GM12891 (cell line): ENCODE measurements at regions not wholly inside any gene's neighbourhood (a gene's known extent, or its start where the extent isn't known, plus 50 kb on each side); places are given as distances from the start of the nearest gene placed in this dataset.

Experiments used
- DNase-seq: peaks from one replicate; pipeline ENCODE4 v3.0.0; 2011; ENCODE audit warnings: low spot score; ENCODE audit not compliant: insufficient read length
- FAIRE-seq: peaks from 2 replicates; lab custom pipeline; 2011; peaks lifted over from hg19 to GRCh38; lab: Jason Lieb, UNC
- PAX5 ChIP-seq: IDR thresholded peaks from 2 replicates; pipeline ENCODE4 v1.6.1; 2011; ENCODE audit warnings: low read length, moderate library complexity, mild to moderate bottlenecking; ENCODE audit not compliant: insufficient read depth, severe bottlenecking
- POLR2A ChIP-seq: IDR thresholded peaks from 2 replicates; pipeline ENCODE4 v1.6.1; 2011; ENCODE audit warnings: low read depth, low read length, control low read depth
- POLR2AphosphoS5 ChIP-seq: IDR thresholded peaks from 2 replicates; pipeline ENCODE4 v1.6.1; 2011; ENCODE audit warnings: low read depth, low read length, control low read depth
- POU2F2 ChIP-seq: IDR thresholded peaks from 2 replicates; pipeline ENCODE4 v1.6.1; 2011; ENCODE audit warnings: low read depth, mild to moderate bottlenecking, control low read depth, low read length, moderate library complexity
- SPI1 ChIP-seq: IDR thresholded peaks from 2 replicates; pipeline ENCODE4 v1.6.1; 2011; ENCODE audit warnings: low read depth, low read length, control low read depth
- TAF1 ChIP-seq: IDR thresholded peaks from 2 replicates; pipeline ENCODE4 v1.6.1; 2011; ENCODE audit warnings: low read depth, low read length, control low read depth

- DNase-seq (no peak), FAIRE-seq (no peak)
These were observed 249.0 kb downstream of the LTN1 start for GRCh38 chr21:28743723-28744122.

GRCh38 chr21:28742527-28742926 is 250.2 kb downstream of the LTN1 start:
- DNase-seq = no peak
- no peak for FAIRE-seq
- TF ChIP-seq POLR2AphosphoS5 (no peak), POLR2A (no peak), POU2F2 (no peak), PAX5 (no peak), TAF1 (no peak), SPI1 (no peak)

More at GRCh38 chr21:28743723-28744122, 249.0 kb downstream of the LTN1 start:
- TF ChIP-seq POU2F2 (no peak), TAF1 (no peak), POLR2A (no peak), PAX5 (no peak), SPI1 (no peak), POLR2AphosphoS5 (no peak)

- DNase-seq (no peak), FAIRE-seq (no peak)
- no peak for TF ChIP-seq SPI1
- TF ChIP-seq TAF1 = no peak
- no peak for TF ChIP-seq PAX5
These were observed 252.6 kb downstream of the LTN1 start for GRCh38 chr21:28740125-28740524.

- DNase-seq = no peak
- TF ChIP-seq PAX5 = no peak
- no peak for TF ChIP-seq POLR2AphosphoS5
- no peak for TF ChIP-seq SPI1
- TF ChIP-seq POU2F2 = no peak
- no peak for TF ChIP-seq POLR2A
- no peak for TF ChIP-seq TAF1
- FAIRE-seq = no peak
These were observed 253.8 kb downstream of the LTN1 start for GRCh38 chr21:28738882-28739281.

GRCh38 chr21:28738420-28738704 is 254.3 kb downstream of the LTN1 start:
- TF ChIP-seq SPI1 = no peak
- TF ChIP-seq POLR2A = no peak
- TF ChIP-seq TAF1 = no peak
- no peak for TF ChIP-seq POLR2AphosphoS5
- TF ChIP-seq PAX5 = no peak
- no peak for DNase-seq
- FAIRE-seq = no peak

- DNase-seq (no peak), FAIRE-seq (no peak)
- TF ChIP-seq POU2F2 (no peak), PAX5 (no peak), POLR2A (no peak), POLR2AphosphoS5 (no peak), SPI1 (no peak), TAF1 (no peak)
These were observed 254.8 kb downstream of the LTN1 start for GRCh38 chr21:28737674-28738419.

- TF ChIP-seq POU2F2 (no peak), POLR2AphosphoS5 (no peak), PAX5 (no peak), POLR2A (no peak), SPI1 (no peak), TAF1 (no peak)
- DNase-seq = no peak
- no peak for FAIRE-seq
These were observed 258.0 kb downstream of the LTN1 start for GRCh38 chr21:28734522-28735175.

GRCh38 chr21:28731700-28732321 is 260.9 kb downstream of the LTN1 start:
- TF ChIP-seq POU2F2 (no peak), POLR2A (no peak), TAF1 (no peak), PAX5 (no peak), SPI1 (no peak), POLR2AphosphoS5 (no peak)
- FAIRE-seq (no peak), DNase-seq (no peak)

- TF ChIP-seq PAX5 = no peak
- TF ChIP-seq TAF1 = no peak
- TF ChIP-seq POU2F2 = no peak
- no peak for TF ChIP-seq POLR2AphosphoS5
- no peak for TF ChIP-seq SPI1
- no peak for TF ChIP-seq POLR2A
- no peak for FAIRE-seq
- no peak for DNase-seq
These were observed 262.8 kb downstream of the LTN1 start for GRCh38 chr21:28729887-28730286.
